KMS-11 (cell line): ENCODE measurements at regions not wholly inside any gene's neighbourhood (a gene's known extent, or its start where the extent isn't known, plus 50 kb on each side); places are given as distances from the start of the nearest gene placed in this dataset.

ENCODE experiments used
- H2AFZ ChIP-seq: fragments of 200-600 bp; sonication (generic); 2 replicates; pipeline ENCODE4 v1.6.1; 2016; ENCODE audit warnings: antibody characterized with exemption, mixed run types, low read depth
- H3K27ac ChIP-seq: fragments of 200-600 bp; sonication (generic); 2 replicates; pipeline ENCODE4 v1.6.1; 2016; ENCODE audit warnings: mild to moderate bottlenecking, mixed run types
- H3K27me3 ChIP-seq: fragments of 200-600 bp; sonication (generic); 2 replicates; pipeline ENCODE4 v1.6.1; 2017; ENCODE audit warnings: mild to moderate bottlenecking, low read depth, mixed run types, moderate library complexity; ENCODE audit not compliant: insufficient read depth
- H3K36me3 ChIP-seq: fragments of 200-600 bp; sonication (generic); 2 replicates; pipeline ENCODE4 v1.6.1; 2017; ENCODE audit warnings: mild to moderate bottlenecking, mixed run types; ENCODE audit not compliant: insufficient read depth
- H3K4me1 ChIP-seq: fragments of 200-600 bp; sonication (generic); 2 replicates; pipeline ENCODE4 v1.6.1; 2016; ENCODE audit warnings: mild to moderate bottlenecking, low read depth, mixed run types; ENCODE audit not compliant: poor library complexity, severe bottlenecking
- H3K4me2 ChIP-seq: fragments of 200-600 bp; sonication (generic); 2 replicates; pipeline ENCODE4 v1.7.0; 2016; ENCODE audit warnings: mild to moderate bottlenecking, mixed run types
- H3K4me3 ChIP-seq: fragments of 200-600 bp; sonication (generic); IDR thresholded peaks from 2 replicates; pipeline ENCODE4 v1.6.1; 2017; ENCODE audit warnings: low read depth, low read length, mixed read lengths; ENCODE audit not compliant: insufficient read depth
- H3K79me2 ChIP-seq: fragments of 200-600 bp; sonication (generic); 2 replicates; pipeline ENCODE4 v1.6.1; 2016; ENCODE audit warnings: low read depth, mixed run types; ENCODE audit not compliant: insufficient read depth
- H3K9ac ChIP-seq: fragments of 200-600 bp; sonication (generic); 2 replicates; pipeline ENCODE4 v1.6.1; 2016; ENCODE audit warnings: mild to moderate bottlenecking, mixed run types
- H4K20me1 ChIP-seq: fragments of 200-600 bp; sonication (generic); 2 replicates; pipeline ENCODE4 v1.6.1; 2016; ENCODE audit warnings: mild to moderate bottlenecking, mixed run types; ENCODE audit not compliant: insufficient read depth
- CTCF ChIP-seq: fragments of 200-600 bp; sonication (generic); conservative IDR thresholded peaks from 2 replicates; pipeline ENCODE4 v1.6.1; 2017; ENCODE audit warnings: low read depth, mild to moderate bottlenecking, antibody characterized with exemption, low read length, moderate library complexity, mixed read lengths

DNA sequence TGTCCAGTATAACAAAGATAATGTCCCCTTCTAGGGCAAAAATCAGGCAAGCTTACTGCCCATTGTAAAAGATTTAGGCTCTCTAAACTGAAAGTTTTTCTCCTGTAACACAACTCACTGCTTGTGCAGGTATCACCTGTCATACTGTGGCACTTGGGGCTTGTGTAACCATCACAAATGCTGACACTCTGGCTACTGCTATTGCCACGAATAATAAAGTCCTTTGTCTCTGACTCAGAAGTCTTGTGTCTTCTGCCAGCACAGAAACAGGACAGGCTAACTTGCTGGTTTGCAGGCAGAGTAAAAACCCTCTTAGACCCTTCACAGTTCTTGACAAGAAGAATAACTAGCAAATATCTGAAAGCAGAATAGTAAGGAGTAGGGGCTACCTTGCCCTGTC lies 273.9 kb downstream of the RPS24 start:
- no peaks in the 10 kb centered on the region for H3K27me3 ChIP-seq
- H3K9ac ChIP-seq = no peak overlapping the region
- H3K36me3 ChIP-seq = no peaks in the 10 kb centered on the region
- no peak for TF ChIP-seq CTCF
- no peaks in the 10 kb centered on the region for H4K20me1 ChIP-seq
- no peak overlapping the region for H3K4me3 ChIP-seq
- H2AFZ ChIP-seq = no peak overlapping the region
- no peak overlapping the region for H3K4me2 ChIP-seq
- H3K79me2 ChIP-seq = no peaks in the 10 kb centered on the region
- H3K27ac ChIP-seq = no peak overlapping the region
- H3K4me1 ChIP-seq = peaks cover 7% of the 10 kb centered on the region

- Histone ChIP-seq H2AFZ (no peak overlapping the region), H3K36me3 (no peaks in the 10 kb centered on the region), H3K27ac (no peak overlapping the region), H3K9ac (no peak overlapping the region), H3K4me1 (no peaks in the 10 kb centered on the region), H4K20me1 (no peaks in the 10 kb centered on the region), H3K4me2 (no peak overlapping the region), H3K79me2 (no peaks in the 10 kb centered on the region), H3K4me3 (no peak overlapping the region), H3K27me3 (no peaks in the 10 kb centered on the region)
- no peak for TF ChIP-seq CTCF
Measured at GRCh38 chr10:78309536-78310237, 276.0 kb downstream of the RPS24 start.

GRCh38 chr10:78310481-78311080 lies 276.9 kb downstream of the RPS24 start:
- Histone ChIP-seq H4K20me1 (no peaks in the 10 kb centered on the region), H3K27me3 (no peaks in the 10 kb centered on the region), H3K27ac (no peak overlapping the region), H3K4me3 (no peak overlapping the region), H3K79me2 (no peaks in the 10 kb centered on the region), H3K4me1 (no peaks in the 10 kb centered on the region), H3K4me2 (no peak overlapping the region), H2AFZ (no peak overlapping the region), H3K36me3 (no peaks in the 10 kb centered on the region), H3K9ac (no peak overlapping the region)
- no peak for TF ChIP-seq CTCF

GRCh38 chr10:78312197-78313047 lies 278.8 kb downstream of the RPS24 start:
- Histone ChIP-seq H2AFZ (no peak overlapping the region), H3K27me3 (no peaks in the 10 kb centered on the region)
- no peak for TF ChIP-seq CTCF

More at GRCh38 chr10:78312197-78313047, 278.8 kb downstream of the RPS24 start:
- H3K27ac ChIP-seq = no peak overlapping the region
- no peak overlapping the region for H3K4me2 ChIP-seq
- H3K4me3 ChIP-seq = no peak overlapping the region
- H4K20me1 ChIP-seq = no peaks in the 10 kb centered on the region
- no peaks in the 10 kb centered on the region for H3K79me2 ChIP-seq
- no peaks in the 10 kb centered on the region for H3K4me1 ChIP-seq
- H3K36me3 ChIP-seq = no peaks in the 10 kb centered on the region
- H3K9ac ChIP-seq = no peak overlapping the region
